HG02763 (cell line): ENCODE measurements at regions not wholly inside any gene's neighbourhood (a gene's known extent, or its start where the extent isn't known, plus 50 kb on each side); places are given as distances from the start of the nearest gene placed in this dataset.

Experiments used
- ATAC-seq: cut with Tn5 transposase; IDR thresholded peaks from one replicate; pipeline ENCODE4 v1.9.1; 2021; ENCODE audit warnings: mild to moderate bottlenecking, moderate library complexity; ENCODE audit not compliant: unreplicated experiment

DNA sequence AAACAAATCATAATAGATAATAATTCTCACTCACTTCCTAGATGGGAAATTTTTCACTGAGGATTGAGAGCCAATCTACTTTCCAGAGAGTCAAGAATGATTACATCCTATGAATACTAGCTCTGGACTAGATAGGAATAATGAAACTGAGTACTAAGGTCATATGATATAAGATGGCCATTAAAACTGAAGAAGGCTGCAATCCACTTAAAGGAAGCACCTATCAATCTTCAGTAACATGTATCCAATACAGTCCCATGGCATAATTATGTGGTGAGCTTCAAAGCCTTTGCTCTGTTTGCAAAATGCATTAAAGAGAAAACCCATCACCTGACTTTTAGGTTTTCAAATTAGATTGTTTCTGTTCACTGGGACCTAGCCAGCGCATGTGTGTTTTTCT lies 398.0 kb upstream of the MEIS1 start:
- no peak for ATAC-seq

DNA sequence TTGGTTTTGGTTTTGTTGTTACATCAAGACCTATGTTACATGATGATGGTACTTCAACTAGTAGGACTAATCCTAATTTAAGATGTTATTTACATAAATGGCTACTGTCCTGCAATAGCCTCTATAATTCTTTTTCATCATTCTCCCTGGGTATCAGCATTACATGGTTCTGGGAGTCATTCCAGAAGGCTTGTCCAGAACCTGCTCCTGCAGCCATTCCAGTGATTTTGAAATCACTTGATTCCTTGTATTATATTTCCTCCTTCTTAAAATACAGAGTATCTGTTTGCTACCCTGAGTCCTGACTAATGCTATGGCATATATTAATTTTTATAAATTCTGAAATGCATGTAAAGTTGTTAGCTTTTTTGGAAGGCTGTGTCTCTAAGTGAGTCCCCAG lies 400.5 kb upstream of the MEIS1 start:
- no peak for ATAC-seq

- ATAC-seq: no peak
These were observed 402.6 kb upstream of the MEIS1 start for GRCh38 chr2:66032226-66032775.

DNA sequence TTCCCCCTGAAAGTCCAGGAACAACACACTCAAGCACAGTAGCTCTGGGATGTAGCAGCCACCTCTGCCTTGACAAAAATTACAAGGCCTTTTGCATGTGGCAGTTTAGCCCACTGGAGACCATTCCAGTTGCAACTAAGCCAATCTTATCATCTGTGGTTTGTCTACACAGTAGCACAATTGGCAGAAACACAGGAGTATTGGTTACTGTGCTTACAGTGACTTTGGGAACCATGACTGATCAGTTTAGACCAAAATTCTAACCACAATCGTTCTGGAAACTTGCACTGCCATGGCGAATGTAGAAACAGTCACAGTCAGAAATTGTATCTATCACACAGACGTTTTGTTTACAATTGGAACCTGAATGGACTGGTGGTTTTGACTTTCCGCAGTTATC lies 403.7 kb upstream of the MEIS1 start:
- no peak for ATAC-seq

- no peak for ATAC-seq
These were observed 404.4 kb upstream of the MEIS1 start for GRCh38 chr2:66030553-66030952.

- no peak for ATAC-seq
These were observed 410.5 kb upstream of the MEIS1 start for GRCh38 chr2:66024391-66024790.

GRCh38 chr2:66021296-66021695 lies 413.6 kb upstream of the MEIS1 start:
- ATAC-seq: no peak

- no peak for ATAC-seq
These were observed 417.2 kb upstream of the MEIS1 start for GRCh38 chr2:66017763-66018162.

DNA sequence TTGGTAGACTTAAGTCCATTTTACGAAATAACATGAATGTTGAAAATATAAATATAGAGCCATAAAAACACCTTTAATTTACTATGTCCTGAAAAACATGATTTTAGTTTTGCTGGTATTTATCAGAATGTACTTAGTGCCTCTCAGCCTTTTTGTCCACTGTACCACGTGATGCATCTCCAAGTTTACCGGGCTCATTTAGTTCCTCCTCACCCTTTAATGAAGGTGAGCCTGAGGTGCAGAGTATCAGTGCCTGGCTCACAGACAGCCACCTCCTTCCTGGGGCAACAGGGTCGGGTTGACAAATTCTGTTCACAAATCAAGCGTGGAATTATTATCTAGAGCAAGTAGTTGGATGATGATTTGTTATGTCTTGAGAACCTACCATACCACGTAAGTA lies 420.5 kb upstream of the MEIS1 start:
- ATAC-seq: no peak

DNA sequence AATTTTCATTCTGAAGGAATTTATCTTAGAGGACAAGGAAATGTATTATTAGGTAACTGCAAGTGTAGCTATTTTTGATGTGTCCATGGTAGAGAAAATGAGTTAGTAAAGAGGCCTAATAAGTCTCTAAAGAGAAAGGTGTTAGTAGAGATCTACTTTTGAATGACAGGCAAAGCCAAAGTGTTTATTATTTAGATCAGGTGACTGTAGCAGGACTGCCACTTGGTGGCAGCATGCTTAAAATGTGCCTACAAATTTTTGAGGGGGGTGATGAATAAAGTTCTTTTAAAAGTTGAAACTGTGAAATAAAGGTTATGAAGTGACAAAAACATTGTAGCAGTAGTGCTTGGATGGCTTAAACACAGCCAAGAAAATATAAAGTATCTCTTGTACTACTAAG lies 421.5 kb upstream of the MEIS1 start:
- no peak for ATAC-seq

DNA sequence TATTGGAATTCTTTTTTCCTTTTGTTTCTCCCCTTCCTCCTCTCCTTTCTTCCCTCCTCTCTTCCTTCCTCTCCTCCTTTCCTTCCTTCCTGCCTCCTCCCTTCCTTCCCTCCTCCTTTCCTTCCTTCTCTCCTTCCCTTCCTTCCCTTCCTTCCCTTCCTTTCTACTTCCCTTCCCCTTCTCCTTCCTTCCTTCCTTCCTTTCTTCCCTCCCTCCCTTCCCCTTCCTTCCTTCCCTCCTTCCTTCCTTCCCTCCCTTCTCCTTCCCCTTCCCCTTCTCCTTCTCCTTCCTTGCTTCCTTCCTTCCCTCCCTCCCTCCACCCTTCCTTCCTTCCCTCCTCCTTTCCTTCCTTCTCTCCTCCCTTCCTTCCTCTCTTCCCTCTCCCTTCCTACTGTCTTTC lies 431.0 kb upstream of the MEIS1 start:
- ATAC-seq: no peak

DNA sequence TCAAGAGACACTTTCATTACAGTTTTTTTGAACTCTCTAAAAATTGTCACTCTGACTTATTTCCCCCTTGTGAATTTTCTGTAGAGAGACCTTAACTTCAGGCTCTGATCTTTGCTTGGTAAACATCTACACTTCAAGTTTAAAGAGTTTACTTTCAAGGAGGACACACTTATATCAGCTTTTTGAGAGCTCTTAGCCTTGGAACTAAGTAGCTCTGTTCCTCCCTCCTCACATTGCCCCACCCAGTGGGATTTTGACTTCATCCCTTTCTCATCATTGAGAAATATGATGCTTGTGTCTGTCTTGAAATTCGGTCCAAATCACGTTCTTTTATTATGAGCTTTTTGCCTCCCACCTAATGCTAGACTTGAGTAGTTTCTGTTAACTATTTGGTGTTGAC lies 433.4 kb upstream of the MEIS1 start:
- ATAC-seq: no peak

DNA sequence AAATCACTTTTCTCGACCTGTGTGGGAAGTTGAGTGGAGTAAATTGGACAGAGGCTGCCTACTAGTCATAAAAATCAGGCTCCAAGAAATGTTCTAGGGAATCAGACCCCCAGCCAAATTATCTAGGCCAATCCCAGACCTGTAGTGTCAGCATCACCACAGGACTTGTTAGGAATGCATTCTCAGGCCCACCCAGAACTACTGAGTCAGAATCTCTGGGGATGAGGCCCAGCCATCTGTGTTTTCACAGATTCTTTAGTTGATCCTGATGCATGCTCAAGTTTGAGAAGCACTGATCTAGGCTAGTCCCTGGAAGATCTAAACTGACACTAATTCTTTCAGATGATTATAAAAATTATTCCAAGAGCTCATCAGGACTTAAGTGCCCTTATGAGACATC lies 434.0 kb upstream of the MEIS1 start:
- ATAC-seq: no peak

DNA sequence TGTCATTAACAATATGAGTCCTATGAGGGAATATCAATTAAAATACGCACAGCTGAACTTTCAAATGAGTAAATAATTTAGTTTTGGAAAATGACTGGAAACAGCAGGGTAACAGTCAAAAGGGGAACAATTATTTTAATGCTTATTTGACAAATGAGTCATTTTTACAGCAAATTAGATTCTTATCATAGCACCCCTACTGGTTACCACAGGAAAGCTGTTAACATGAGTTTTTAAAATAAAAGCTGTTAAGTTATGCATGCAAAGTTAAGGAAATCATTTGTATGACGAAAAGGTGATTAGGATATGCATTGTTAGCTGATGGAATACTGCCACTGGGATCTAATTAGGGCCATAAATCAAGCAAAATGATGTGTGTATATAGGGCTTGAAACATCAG lies 435.1 kb upstream of the MEIS1 start:
- no peak for ATAC-seq

GRCh38 chr2:65999103-65999502 lies 435.8 kb upstream of the MEIS1 start:
- no peak for ATAC-seq

GRCh38 chr2:65997961-65998360 lies 437.0 kb upstream of the MEIS1 start:
- no peak for ATAC-seq

GRCh38 chr2:65992198-65992554 lies 442.7 kb upstream of the MEIS1 start:
- ATAC-seq: no peak

DNA sequence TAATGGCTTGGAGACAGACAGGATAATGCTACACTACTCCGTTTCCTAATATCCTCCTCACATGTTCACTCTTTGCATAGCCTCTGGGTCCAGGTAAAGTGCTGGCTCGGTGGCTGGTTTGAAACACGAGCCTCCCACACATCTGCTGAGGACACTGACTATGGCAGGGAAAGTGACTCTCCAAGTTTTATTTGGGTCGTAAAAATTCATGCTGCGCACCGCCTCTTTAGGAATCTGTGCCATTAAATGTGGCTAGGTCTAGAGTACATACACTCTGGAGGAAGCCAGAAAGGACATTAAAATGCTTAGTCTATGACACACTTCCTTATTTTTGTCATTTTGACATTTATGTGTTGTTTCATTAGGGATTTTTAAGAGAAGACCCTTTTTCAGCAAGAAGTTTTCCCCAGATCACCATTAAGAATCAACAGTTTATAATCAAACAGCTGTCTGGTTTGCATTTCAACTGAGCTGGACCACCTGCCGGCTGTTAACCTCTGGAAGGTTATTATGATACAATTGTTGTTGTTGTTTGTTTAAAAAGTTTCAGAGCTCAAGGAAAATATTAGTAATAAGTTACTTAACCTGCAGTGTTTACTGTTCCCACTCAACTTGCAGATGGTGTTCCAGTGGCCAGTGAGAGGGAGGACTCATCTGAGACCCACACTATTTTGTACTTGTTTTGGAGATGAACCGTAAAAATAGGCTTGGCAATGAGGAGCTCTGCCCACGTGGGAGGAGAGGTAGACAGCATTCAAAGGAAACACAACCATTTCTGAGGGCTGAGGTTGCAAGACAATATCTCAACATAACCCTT lies 443.3 kb upstream of the MEIS1 start:
- no peak for ATAC-seq

- ATAC-seq: no peak
These were observed 448.9 kb upstream of the MEIS1 start for GRCh38 chr2:65985986-65986385.

GRCh38 chr2:65980531-65980930 lies 454.4 kb upstream of the MEIS1 start:
- no peak for ATAC-seq

- no peak for ATAC-seq
These were observed 455.5 kb upstream of the MEIS1 start for GRCh38 chr2:65979446-65979845.

DNA sequence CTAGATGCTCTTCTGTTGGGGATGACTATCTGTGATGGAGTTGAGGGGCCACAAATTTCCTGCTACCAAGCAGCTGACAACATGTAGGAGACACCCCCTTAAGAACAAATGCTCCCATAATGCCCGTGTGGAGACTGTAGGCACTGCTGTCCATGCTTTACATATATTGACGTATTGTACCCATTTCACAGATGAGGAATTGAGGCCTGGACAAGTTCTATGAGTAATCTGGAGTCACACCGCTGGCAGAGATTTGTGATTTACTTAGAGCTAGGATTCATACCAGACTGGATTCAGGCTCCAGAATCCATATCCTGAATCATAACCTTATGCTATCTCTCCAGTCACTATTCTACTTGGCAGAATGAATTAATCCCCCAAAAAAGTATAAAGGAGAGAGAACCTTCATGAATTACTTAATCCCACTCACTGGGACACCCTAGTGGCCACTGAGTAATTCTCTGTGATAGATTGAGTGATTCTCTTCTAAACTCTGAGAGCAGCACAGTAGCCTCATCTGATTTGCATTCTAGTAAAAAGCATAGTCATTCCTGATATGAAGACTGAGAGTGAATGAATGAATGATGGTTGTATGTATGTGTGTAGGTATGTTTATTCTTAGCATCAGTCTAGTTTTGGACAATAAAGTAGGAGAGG lies 460.7 kb upstream of the MEIS1 start:
- ATAC-seq: no peak
